Jurkat, Clone E6-1 (cell line): ENCODE measurements at regions not wholly inside any gene's neighbourhood (a gene's known extent, or its start where the extent isn't known, plus 50 kb on each side); places are given as distances from the start of the nearest gene placed in this dataset.

Source experiments
- DNase-seq: peaks from one replicate; pipeline ENCODE4 v3.0.0-alpha.2; 2011; ENCODE audit warnings: low read depth, low spot score
- H3K4me3 ChIP-seq: 2 replicates; pipeline ENCODE4 v1.5.1; 2011; ENCODE audit warnings: mild to moderate bottlenecking, low read length, control low read depth, moderate library complexity

DNA sequence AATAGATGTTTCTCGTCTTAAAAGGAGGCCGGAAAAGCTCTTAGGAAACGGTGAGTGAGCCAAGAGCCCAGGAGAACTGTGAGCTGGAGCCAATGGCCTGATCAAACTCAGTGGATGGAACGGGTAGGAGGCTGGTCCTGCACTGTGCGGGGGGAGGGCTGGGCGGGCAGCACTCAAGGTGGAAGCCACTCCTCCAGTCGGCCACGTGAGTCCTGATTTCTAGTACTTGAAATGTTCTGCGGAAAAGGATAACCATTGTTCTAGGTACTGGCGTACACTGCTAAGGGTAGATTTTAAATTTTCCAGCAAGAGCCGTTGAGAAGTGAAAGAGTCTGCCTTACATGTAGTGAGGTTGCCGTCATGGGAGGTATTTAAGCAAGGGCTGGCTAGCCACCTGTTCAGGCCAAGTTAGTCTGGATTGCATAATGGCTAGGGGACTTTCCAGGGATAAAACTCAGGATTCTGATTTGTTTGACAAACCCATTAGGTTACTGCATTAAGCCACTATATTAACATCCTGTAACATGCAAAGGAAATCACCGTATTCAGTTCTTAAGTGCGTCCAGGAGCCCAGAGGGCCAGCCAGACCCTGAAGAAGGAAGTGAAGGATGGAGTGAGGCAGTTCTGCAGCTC lies 51.3 kb upstream of the ODC1 start:
- H3K4me3 ChIP-seq: no peak overlapping the region
- DNase-seq: no peak

DNA sequence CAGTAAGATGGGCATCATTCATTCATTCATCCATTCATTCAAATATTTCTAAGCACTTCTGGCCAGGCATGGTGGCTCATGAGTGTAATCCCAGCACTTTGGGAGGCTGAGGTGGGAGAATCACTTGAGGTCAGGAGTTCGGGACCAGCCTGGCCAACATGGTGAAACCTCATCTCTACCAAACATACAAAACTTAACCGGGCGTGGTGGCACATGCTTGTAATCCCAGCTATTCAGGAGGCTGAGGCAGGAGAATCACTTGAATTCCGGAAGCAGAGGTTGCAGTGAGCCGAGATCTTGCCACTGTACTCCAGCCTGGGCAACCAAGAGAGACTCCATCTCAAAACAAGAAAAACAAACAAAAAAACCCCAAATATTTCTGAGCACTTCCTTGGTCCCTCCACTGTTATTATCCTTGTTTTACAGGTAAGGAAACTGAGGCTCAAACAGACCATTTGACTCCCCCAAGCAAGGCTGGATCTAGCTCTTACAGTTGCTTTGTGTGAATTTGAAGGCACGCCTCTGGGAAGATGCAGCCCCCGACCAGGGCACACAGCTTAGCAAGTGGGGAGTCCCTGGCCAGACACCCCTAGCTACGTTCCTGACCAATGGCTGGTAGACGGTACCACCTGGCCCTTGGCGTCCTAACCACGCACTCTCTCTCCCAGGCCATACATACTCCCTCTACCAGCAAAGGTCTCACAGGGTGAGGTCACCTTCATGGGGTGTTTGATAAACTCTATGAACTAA lies 50.6 kb upstream of the ODC1 start:
- H3K4me3 ChIP-seq: no peak overlapping the region
- DNase-seq: no peak
